NCI-H1417 (cell line): ENCODE measurements at regions not wholly inside any gene's neighbourhood (a gene's known extent, or its start where the extent isn't known, plus 50 kb on each side); places are given as distances from the start of the nearest gene placed in this dataset.
"Not testable (repeated sequence)": the region's sequence is repeated elsewhere in the genome, so short reads cannot be mapped to it uniquely, and the experiment has no call there.

ENCODE experiments used
- DNase-seq, 3 experiments: peaks; one replicate each; lab custom pipeline; 2025; lab: John Stamatoyannopoulos, UW

DNA sequence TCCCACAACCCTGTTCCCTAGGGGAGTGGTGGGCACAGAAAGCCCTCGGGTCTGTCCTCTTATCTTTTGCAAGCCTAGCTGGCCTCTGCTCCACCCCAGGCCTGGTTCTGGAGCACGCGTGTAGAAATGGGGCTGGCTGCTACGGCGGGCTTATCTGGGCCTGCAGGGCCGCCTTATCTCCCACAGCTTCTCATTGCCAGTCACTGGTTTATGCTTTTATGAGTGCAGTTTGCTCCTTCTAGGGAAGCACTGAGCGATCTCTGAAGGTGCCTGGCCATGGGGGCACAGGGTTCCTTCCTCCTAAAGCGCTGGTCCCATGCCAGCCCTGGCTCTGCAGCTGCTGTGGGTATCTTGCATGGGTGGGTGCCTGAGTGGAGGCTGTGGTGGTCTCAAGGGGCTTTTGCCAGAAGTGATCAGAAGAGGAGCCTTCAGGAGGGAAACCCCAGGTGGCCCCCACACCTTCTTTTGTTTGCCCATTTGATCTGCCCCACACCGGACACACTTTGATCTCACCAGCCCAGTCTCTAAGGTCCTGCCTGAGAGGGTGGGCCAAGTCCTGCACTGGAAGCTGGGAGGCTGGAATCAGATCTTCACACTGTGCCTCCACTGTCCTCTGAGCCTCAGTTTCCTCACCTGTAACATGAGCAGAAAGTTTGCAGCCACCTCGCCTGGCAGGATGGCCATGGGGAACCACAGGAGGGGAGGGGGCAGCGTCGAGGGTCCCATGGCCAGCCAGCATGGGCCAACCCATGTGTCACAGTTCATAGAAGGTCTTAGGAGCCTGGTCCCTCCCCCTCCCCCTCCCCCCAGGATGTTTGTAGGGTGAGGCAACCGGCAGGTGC, 86.6 kb upstream of the FGF3 start:
- DNase-seq = no peak

DNA sequence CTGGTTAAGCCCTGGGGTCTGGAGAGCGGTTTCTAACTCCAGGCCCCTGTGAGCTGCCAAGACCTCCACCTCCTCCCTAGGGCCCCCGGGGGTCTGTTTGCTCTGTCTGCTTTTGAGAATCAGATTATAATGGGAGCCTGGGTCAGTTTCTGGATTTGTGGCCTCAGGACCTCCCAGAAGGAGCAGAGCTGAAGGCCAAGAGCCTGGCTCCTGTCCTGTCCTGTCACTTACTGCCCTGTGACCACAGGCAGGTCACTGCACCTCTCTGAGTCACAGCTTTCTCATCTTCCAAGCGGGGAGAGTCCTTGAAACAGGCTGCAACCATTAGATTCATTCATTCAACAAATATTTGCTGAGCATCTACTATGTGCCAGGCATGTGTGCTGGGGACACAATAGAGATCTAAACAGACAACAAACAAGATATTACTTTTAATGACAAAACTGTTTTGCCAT, 87.3 kb upstream of the FGF3 start:
- no peak for DNase-seq

DNA sequence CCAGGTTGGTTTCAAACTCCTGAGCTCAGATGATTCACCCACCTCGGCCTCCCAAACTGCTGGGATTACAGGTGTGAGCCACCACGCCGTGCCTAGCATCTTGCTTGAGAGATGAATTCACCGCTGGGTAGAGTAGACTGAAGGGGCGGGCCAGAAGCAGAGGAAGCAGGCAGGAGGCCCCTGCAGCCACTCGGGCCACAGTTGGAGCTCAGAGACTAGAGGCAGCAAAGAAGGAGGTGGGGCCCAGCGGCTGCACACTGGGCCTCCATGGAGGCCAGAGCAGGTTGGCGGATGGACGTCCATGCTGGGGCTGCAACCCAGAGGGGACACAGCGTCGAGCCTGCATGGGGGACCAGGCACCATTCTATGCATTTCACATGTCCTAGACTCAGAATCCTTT, 88.4 kb upstream of the FGF3 start:
- DNase-seq = no peak

DNA sequence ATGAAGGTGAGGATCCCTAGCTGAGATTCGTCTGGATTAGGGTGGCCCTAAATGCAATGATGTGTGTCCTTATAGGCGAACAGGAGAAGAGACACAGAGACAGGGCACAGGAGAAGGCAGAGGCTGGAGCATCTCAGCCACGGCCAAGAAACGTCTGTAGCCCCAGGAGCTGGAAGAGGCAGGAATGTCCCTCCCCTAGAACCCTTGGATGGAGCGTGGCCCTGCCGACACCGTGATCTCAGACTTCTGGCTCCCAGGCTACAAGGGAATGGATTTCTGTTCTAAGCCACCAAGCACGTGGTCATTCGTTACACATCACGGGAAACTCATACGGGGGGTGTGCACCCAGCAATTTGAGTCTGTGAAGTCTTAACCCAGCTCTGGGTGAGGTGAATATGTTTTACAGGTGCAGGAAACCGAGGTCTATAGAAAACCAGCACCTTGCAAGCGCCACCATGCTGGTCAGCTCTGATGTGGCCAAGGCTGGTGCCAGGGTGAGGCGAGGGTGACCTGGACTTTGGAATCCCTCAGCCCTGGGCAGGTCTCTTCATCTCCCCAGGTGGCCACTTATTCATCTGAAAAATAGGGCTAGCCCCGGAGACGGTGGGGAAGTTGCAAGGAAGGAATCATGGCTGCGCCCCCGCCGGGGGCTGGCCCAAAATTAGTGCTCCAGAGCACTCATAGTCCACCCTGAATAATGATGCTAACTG, 89.5 kb upstream of the FGF3 start:
- DNase-seq = no peak

DNA sequence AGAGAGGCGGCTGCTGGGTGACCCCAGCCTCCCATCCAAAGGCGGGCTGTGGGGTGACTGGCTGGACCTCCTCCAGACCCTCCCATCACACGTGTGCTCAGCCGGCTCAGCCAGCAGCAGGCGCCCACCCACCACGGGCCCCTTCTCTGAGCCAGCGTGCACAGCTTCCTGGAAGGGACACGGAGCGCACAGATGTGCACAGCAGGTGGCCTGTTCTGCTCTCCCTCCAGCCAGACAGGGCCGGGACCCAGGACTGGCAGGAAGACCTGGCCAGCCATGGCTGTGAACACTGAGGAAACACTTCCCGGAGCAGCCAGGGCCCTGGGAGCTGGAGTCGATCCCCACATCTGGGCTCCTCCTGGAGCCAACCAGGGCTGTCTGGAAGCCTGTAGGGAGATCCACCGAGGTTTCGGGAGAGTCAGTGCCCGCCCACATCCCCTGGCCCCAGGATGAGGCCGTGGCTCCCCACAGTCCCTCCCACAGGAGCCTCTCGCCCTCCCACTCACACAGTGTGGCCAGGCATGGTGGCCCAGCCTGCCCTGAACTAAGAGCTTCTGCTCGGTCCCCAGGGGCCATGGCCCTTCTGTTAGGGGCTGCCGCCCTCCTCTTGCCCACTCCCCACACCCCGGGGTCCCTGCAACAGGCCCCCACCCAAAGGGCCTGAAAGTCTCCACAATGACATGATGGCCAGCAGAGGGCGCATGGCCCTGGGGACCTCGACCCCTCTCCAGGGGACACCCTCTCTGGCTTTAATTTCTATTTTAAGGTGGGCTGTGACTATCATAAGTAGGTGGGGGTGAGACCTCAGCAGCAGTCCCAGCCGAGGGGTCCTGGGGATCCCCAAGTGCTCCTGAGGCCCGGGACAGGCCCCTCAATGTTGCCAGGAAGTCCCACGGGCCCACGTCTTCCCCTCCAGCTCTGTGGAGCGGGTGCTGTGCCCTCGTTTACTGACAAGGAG, 90.6 kb upstream of the FGF3 start:
- no peak for DNase-seq

DNA sequence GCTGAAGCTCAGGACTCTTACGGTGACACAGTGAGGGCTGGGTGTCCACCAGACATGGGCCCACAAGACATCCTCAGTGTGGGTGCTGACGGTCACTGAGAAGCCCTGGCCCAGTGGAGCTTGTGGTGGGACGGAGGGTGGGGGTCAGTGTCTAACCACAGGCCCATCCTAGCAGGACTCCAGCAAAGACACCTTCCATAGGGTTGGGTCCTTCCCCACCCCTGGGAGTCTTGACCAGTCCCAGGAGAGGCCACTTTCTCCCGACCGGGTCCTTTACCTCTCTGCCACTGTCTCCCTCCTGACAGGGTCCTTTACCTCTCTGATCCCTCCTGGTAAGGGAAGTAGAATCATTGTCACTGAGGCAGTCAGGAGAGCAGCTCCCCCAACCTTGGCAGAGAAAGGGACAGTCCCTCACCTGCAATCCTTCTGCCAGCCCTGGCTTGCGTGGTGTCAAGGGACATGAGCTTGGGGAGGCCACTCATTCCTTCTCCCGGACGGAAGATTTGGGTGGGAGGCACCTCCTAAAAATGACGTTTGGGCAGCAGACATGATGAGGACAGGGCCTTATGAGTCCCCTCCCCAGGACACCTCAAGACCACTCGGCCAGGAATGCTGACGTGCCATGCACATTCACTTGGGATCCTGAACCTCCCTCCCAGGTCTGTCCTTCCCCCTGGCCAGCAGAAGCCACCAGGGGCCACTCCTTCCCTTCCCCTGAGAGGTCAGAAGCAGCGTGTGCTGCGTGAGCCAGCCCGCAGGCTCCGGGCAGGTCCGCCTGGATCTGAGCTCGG, 91.5 kb upstream of the FGF3 start:
- DNase-seq = no peak

DNA sequence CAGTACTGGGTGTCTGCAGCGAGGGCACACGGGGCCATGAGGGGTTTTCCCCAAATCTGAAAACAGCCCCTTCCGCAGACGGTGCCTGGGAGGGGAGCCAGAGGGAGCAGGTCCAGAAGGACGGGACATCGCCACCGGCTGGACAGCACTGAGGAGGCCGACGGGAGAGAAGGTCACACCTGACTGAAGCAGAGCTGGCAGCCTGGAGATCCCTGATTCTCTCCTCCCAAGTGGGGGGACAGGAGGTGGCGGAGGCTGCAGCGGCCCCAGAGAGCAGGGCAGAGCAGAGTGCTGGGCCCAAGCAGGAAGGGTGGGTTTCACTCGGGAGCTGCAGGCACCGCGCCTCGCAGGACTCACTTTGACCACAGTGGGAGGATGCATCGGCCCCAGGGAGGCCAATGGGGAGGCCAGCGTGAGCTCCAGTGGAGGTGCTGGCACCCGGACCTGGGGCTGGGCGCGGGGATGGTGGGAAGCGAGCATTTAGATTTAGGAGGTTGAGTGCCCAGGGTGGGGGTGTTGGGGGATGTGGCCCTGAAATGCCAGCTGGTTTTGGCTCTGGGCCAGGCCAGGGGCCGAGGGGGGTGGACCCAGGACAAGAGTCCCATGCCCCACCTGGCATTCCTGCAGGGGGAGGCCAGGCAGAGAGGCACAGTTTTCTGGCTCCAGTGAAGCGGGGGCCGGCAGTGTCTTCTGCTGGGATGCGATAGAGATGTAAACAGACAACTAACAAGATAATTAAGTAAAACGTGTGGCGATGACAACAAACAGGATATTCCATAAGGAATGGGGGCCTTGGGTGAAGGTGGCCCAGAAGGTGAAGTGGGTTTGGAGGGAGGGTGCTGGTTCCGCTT, 92.3 kb upstream of the FGF3 start:
- DNase-seq = no peak

DNA sequence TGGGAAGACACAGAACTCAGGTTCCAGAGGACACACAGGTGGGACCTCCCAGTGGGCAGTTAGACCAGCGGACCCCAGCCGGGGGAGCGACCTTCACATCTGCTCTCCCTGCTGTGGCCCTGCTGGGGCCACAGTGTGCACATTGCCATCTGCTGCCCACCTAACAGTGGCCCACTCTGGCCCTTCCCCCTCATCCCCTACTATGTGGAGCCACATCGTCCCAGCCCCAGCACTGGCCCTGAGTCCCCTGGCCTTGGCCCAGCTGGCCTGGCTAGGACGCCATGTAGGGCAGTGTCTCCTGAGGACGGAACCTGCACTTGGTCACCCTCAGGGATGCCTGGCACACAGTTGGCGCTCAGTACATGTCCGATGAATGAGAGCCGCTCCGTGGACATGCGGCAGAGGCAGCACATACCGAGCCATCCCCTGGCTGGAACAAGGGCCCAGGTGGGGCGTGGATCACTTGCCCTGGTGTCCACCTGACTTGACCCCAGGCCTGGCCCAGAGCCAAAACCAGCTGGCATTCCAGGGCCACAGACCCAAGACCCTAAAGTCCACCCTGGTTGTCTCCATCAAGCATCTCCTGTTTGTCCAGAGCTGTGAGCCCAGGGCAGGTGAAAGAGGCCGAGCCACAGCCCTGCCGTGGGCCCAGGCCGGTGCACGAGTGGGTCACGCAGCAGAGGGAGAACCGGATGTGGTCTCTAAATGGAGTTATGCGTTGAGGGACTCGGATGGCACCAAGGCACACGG, 93.1 kb upstream of the FGF3 start:
- DNase-seq = no peak

DNA sequence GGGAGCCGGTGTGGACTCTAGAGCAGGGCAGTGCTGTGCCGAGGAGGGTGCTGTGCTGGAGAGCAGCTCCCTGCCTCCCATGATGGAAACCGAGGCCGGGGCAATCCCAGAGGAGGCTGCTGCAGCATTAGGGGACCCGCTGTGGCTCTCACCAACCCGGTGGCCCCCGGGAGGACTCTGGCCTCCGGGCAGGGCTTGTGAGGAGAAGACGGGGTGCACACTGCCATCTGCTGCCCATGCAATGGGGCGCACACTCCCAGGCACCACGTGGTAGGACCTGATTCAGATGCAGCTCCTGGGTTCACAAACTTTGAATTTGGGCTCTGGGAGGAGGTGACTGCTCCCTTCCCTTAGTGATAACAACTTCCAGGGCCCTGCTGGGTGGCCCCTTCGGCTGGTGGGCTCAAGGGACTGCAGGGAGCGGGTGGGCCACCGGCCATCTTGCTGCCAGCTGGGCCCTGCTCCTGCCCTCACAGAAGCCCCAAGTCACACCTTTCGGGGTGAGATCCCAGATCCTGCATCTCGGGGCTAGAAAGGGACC, 93.8 kb upstream of the FGF3 start:
- DNase-seq = no peak

DNA sequence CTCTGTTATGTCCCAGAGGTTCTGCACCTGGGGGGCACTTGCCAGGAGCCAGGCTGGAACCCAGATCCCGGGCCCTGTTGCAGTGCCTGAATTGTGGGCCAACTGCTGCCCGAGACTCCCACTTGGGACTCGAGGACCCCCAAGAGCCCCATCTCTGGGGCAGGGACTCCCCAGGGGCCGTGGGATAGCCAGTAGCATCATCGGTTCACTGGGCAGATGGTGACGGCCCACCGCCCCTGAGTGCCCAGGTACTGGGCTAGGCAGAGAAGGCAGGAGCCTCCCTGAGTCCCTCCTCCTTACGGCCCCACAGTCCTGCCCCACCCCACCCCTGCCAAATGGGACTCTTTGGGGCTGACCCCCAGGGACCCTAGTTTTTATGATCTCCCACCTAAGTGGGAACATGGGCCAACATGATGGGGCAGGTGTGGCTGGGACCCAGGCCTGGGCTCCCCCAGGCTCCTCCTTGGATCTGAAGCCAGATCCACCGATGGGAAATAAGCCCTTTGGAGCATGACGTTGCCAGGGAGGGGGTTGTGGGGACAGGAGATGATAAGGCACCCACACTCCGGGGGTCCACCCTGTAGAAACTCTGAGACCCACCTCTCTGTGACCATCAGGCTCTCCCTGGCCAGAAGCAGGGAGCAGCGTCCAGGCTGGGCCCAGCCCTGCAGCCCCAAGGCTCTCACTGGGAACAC, 94.5 kb upstream of the FGF3 start:
- DNase-seq = no peak

DNA sequence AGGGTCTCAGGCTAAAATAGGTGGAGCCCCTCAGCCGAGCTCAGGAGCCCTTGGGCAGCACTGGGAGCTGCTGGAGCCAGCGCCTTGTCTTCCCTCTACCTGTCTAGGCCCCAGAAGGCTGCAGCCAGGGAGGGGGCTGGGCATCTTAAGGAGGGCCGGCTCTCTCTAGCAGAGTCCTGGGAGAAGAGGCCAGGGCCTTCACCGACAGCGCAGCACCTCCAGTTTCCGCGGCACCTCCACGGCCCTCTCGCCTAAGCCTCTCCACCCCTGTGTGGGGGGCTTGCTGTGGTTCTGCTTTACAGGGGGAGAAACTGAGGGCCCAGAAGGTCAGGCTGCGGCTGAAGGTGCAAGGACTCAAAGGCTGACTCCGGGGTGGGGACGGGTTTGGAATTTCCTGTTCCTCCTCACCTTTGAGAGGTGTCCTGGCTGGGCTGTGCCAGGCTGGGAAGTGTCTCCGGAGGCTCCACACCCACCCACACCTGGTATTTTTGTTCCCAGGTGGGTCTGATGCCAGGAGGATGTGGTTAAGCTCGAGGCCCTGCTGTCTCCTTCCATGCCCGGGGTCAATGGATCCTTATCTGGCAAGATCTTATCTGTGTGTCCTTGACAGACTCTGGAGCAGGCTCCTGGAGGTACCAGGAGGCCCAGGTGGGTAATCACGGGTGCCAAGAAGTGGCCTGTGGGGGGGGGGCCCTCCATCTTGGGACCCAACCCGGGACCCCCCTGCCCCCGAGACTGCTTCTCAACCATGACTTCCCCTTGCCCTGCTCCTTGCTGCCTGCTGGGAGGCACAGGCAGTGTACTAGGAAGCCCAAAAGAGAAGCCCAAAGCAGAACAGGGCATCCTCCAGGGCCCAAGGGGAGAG, 95.3 kb upstream of the FGF3 start:
- no peak for DNase-seq

DNA sequence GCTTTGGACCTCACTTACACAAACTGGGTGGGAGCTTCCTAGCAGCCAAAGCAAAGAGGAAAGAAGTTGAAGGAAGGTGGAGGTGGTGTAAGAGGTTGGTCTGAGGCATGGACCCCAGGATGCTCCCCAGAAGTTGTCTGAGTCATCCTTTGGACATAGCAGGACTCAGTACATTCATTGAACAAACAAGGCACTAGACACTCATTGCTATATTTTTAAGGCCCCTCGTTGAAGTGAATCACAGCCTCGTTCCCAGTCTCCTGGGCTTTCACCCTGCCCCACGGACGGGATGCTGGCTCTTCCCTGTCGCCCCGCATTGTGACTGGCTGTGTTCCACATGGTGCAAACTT, 95.9 kb upstream of the FGF3 start:
- no peak for DNase-seq

DNA sequence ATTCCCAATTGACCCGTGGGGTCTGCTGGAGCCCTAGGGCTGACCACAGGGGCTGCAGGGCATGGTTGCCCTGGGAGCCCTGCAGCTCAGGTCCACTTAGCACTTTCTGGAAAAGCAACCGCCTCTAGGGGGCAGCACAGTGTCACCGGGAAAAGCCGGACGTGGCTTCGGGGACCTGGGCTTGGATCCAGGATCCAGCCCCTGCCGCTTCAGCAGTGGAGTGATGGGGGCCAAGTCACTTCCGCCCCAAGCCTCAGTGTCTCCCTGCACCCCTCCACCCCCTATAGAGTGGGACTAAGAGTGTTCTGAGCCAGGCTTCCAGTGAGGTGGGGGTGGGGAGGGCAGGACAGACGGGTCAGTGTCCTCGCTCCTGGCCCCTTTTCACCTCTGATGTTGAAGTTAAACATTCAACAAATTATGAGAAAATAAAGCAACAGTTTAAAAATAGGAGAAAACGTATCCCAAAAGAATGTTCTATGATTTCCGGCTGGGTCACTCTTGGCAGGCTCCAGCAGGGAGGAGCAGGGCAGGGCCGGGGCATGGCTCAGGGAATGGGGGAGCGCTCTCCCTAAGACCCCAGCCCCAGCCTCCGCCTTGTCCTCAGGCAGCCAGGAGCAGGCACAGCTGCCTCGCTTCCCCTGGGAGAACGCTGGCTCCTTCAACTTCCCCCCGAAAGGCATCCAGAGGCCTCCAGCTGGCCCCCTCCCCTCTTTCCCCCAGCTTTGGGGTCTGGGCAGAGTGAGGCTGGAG, 96.5 kb upstream of the FGF3 start:
- peak; percentile 41 to 70 (median 42) for DNase-seq

DNA sequence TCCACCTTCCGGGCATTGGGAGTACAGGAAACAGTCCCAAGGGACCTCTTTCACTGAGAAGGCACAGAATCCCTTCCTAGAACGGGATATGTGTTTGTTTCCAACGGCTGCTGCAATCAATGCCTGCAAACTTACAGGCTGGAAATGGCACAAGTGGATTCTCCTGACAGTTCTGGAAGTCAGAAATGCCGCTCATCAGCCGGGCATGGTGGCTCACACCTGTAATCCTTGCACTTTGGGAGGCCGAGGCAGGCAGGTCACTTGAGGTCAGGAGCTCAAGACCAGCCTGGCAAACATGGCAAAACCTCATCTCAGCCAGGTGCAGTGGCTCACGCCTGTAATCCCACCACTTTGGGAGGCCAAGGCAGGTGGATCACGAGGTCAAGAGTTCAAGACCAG, 97.0 kb upstream of the FGF3 start:
- not testable (repeated sequence) for DNase-seq

DNA sequence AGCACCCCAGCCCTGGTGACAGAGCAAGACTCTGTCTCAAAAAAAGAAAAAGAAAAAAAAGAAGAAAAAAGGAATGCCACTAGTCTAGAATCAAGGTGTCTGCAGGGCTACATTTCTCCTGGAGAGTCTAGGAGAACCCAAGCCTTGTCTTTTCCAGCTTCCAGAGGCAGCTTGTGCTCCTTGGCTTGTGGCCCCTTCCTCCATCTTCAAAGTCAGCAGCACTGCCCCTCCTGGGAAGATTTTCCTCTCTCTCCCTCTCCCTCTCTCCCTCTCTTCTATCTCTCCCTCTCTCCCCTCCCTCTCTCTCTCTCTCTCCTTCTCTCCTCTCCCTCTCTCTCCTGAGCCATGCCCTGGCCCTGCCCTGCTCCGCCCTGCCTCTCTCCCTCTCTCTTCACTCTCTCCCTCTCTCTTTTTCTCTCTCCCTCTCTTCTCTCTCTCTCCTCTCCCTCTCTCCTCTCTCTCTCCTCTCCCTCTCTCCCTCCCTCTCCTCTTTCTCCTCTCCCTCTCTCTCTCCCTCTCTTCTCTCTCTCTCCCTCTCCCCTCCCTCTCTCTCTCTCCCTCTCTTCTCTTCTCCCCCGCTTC, 97.7 kb upstream of the FGF3 start:
- no peak for DNase-seq

DNA sequence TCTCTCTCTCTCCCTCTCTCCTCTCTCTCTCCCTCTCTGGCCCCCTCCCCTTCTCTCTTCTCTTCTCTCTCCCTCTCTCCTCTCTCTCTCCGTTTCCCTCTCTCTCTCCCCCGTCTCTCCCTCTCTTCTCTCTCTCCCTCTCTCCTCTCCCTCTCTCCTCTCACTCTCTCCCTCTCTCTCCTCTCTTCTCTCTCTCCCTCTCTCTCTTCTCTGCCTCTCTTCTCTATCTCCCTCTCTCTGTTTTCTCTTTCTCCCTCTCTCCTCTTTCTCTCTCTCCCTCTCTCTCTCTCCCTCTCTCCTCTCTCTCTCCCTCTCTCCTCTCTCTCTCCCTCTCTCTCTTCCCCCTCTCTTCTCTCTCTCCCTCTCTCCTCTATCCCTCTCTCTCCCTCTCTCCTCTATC, 98.3 kb upstream of the FGF3 start:
- no peak for DNase-seq
